ENCODE measurements at regions not wholly inside any gene's neighbourhood (a gene's known extent, or its start where the extent isn't known, plus 50 kb on each side); places are given as distances from the start of the nearest gene placed in this dataset.

- TF ChIP-seq POLR2A (IDR thresholded peaks at IDR 0.05) (no peak), CTCF (IDR thresholded peaks at IDR 0.05) (no peak)
Observed at GRCh38 chr2:57796527-57796926, 250.1 kb upstream of the VRK2 start.
